ENCODE measurements at regions not wholly inside any gene's neighbourhood (a gene's known extent, or its start where the extent isn't known, plus 50 kb on each side); places are given as distances from the start of the nearest gene placed in this dataset.

DNA sequence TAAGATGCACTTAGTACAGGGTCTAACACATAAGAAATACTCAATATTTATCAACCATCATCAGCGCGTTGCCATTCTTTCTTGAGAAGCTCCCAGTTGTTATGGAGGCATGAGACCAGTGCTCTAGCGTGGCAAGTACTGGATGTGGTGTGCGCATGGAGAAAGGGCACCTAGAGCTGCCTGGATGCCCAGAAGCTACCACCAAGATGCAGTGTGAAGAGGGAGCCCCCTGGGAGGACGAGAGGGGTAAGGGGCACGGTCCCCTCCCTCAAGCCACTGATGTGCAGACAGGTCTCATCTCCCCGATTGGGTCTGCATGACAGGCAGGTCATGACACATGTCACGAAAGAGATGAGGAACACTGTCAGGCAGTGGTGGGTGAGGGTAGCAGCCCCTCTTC, 127.7 kb upstream of the CXCL14 start:
- Histone ChIP-seq H3K9ac (ENCODE audit: low read length) (no peak overlapping the region), H4K20me1 (ENCODE audit: insufficient read depth) (no peaks in the 10 kb centered on the region), H3F3A (ENCODE audit: insufficient read depth, low read length, poor library complexity, severe bottlenecking) (no peaks in the 10 kb centered on the region), H3K36me3 (ENCODE audit: insufficient read depth, low read length) (no peaks in the 10 kb centered on the region), H3K27me3 (ENCODE audit: insufficient read depth, low read depth, low read length) (no peaks in the 10 kb centered on the region), H3K27ac (ENCODE audit: low read length) (no peak overlapping the region), H3K4me3 (ENCODE audit: low read length) (no peak overlapping the region), H2AFZ (ENCODE audit: low read depth, low read length) (no peak overlapping the region), H3K9me3 (ENCODE audit: low read length) (no peaks in the 10 kb centered on the region), H3K9me2 (ENCODE audit: insufficient read depth, low read length) (no peaks in the 10 kb centered on the region), H3K79me2 (replicated peaks; ENCODE audit: insufficient read depth, low read length) (no peaks in the 10 kb centered on the region), H3K4me2 (ENCODE audit: low read length) (no peak overlapping the region)
- no peak for TF ChIP-seq RAD21 (conservative IDR thresholded peaks at IDR 0.05)
- TF ChIP-seq POLR2AphosphoS5 (IDR thresholded peaks at IDR 0.05) = no peak
- TF ChIP-seq EP300 (conservative IDR thresholded peaks at IDR 0.05; ENCODE audit: poor library complexity, severe bottlenecking) = no peak
- no peak for TF ChIP-seq TAF1 (IDR thresholded peaks at IDR 0.05; ENCODE audit: low read depth)
- no peak for TF ChIP-seq SMC3 (conservative IDR thresholded peaks at IDR 0.05; ENCODE audit: poor library complexity)
- TF ChIP-seq, protein P1, sequence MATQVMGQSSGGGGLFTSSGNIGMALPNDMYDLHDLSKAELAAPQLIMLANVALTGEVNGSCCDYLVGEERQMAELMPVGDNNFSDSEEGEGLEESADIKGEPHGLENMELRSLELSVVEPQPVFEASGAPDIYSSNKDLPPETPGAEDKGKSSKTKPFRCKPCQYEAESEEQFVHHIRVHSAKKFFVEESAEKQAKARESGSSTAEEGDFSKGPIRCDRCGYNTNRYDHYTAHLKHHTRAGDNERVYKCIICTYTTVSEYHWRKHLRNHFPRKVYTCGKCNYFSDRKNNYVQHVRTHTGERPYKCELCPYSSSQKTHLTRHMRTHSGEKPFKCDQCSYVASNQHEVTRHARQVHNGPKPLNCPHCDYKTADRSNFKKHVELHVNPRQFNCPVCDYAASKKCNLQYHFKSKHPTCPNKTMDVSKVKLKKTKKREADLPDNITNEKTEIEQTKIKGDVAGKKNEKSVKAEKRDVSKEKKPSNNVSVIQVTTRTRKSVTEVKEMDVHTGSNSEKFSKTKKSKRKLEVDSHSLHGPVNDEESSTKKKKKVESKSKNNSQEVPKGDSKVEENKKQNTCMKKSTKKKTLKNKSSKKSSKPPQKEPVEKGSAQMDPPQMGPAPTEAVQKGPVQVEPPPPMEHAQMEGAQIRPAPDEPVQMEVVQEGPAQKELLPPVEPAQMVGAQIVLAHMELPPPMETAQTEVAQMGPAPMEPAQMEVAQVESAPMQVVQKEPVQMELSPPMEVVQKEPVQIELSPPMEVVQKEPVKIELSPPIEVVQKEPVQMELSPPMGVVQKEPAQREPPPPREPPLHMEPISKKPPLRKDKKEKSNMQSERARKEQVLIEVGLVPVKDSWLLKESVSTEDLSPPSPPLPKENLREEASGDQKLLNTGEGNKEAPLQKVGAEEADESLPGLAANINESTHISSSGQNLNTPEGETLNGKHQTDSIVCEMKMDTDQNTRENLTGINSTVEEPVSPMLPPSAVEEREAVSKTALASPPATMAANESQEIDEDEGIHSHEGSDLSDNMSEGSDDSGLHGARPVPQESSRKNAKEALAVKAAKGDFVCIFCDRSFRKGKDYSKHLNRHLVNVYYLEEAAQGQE (IDR thresholded peaks at IDR 0.05; ENCODE audit: borderline replicate concordance) = no peak
- no peak for TF ChIP-seq EZH2 (IDR thresholded peaks at IDR 0.05; ENCODE audit: borderline replicate concordance, insufficient read depth, low read length, poor library complexity, severe bottlenecking)
- TF ChIP-seq, protein P2, sequence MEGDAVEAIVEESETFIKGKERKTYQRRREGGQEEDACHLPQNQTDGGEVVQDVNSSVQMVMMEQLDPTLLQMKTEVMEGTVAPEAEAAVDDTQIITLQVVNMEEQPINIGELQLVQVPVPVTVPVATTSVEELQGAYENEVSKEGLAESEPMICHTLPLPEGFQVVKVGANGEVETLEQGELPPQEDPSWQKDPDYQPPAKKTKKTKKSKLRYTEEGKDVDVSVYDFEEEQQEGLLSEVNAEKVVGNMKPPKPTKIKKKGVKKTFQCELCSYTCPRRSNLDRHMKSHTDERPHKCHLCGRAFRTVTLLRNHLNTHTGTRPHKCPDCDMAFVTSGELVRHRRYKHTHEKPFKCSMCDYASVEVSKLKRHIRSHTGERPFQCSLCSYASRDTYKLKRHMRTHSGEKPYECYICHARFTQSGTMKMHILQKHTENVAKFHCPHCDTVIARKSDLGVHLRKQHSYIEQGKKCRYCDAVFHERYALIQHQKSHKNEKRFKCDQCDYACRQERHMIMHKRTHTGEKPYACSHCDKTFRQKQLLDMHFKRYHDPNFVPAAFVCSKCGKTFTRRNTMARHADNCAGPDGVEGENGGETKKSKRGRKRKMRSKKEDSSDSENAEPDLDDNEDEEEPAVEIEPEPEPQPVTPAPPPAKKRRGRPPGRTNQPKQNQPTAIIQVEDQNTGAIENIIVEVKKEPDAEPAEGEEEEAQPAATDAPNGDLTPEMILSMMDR (IDR thresholded peaks at IDR 0.05; ENCODE audit: poor library complexity, severe bottlenecking) = no peak
- TF ChIP-seq MXI1 (conservative IDR thresholded peaks at IDR 0.05; ENCODE audit: poor library complexity, severe bottlenecking) = no peak

DNA sequence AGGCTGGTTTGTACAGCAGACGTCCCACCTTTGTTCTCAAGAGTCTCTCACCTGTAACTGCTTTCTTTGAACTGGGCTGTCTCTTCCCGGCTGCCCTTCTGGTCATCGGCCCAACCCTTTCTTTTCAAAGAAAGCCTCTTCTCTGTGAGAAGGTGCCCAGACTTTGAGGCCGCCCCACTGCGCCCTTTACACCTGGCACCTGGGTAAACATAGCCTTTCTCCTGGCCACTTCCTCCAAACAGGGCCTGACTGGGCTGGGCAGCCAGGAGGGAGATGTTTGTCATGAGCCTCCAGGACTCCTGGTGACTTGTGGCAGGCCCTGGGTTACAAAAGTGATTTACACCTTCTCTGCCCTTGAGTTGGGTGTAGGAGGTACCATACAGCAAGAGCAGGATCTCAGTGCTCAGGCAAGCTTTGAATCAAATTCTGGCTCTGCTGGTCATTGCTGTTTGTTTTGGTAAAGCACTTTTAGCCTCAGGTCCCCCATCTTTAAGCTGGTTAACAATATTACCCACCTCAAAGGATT, 127.2 kb upstream of the CXCL14 start:
- TF ChIP-seq TAF1 (IDR thresholded peaks at IDR 0.05; ENCODE audit: low read depth) = no peak
- TF ChIP-seq POLR2AphosphoS5 (IDR thresholded peaks at IDR 0.05) = no peak
- TF ChIP-seq SMC3 (conservative IDR thresholded peaks at IDR 0.05; ENCODE audit: poor library complexity) = no peak
- no peak for TF ChIP-seq EZH2 (IDR thresholded peaks at IDR 0.05; ENCODE audit: borderline replicate concordance, insufficient read depth, low read length, poor library complexity, severe bottlenecking)
- TF ChIP-seq MXI1 (conservative IDR thresholded peaks at IDR 0.05; ENCODE audit: poor library complexity, severe bottlenecking) = no peak
- Histone ChIP-seq H3K9me3 (ENCODE audit: low read length) (no peaks in the 10 kb centered on the region), H3K27me3 (ENCODE audit: insufficient read depth, low read depth, low read length) (no peaks in the 10 kb centered on the region), H3K27ac (ENCODE audit: low read length) (no peak overlapping the region), H3F3A (ENCODE audit: insufficient read depth, low read length, poor library complexity, severe bottlenecking) (no peaks in the 10 kb centered on the region), H3K9me2 (ENCODE audit: insufficient read depth, low read length) (no peaks in the 10 kb centered on the region), H4K20me1 (ENCODE audit: insufficient read depth) (no peaks in the 10 kb centered on the region), H3K4me2 (ENCODE audit: low read length) (no peak overlapping the region), H3K4me3 (ENCODE audit: low read length) (no peak overlapping the region), H3K9ac (ENCODE audit: low read length) (no peak overlapping the region), H2AFZ (ENCODE audit: low read depth, low read length) (no peak overlapping the region), H3K36me3 (ENCODE audit: insufficient read depth, low read length) (no peaks in the 10 kb centered on the region), H3K79me2 (replicated peaks; ENCODE audit: insufficient read depth, low read length) (no peaks in the 10 kb centered on the region)

Data from neural cell (in vitro differentiated cells).